ENCODE measurements at regions not wholly inside any gene's neighbourhood (a gene's known extent, or its start where the extent isn't known, plus 50 kb on each side); places are given as distances from the start of the nearest gene placed in this dataset.
"Not testable (repeated sequence)": the region's sequence is repeated elsewhere in the genome, so short reads cannot be mapped to it uniquely, and the experiment has no call there.

- not testable (repeated sequence) for H2BK120ac ChIP-seq (ENCODE audit: insufficient read depth, low read length, poor library complexity); H3K9me3 ChIP-seq (ENCODE audit: insufficient read depth, low read depth, low read length); H3K27ac ChIP-seq (ENCODE audit: low read depth, low read length); H3K79me1 ChIP-seq (ENCODE audit: low read length); H2AFZ ChIP-seq (ENCODE audit: insufficient read depth, low read length, poor library complexity); H3K23ac ChIP-seq (ENCODE audit: low read length); H3K18ac ChIP-seq (ENCODE audit: low read length); H3K4me2 ChIP-seq (ENCODE audit: low read length); H4K8ac ChIP-seq (ENCODE audit: low read depth, low read length); H3K4me3 ChIP-seq (ENCODE audit: low read depth, low read length); H4K12ac ChIP-seq (ENCODE audit: low read depth, low read length); H3K4me1 ChIP-seq (ENCODE audit: control insufficient read depth in 1 of 2, insufficient read depth in 2 of 2, low read length in 2 of 2); H3K79me2 ChIP-seq (ENCODE audit: control insufficient read depth, insufficient read depth, low read length, poor library complexity); H2AK5ac ChIP-seq (ENCODE audit: low read length); H4K91ac ChIP-seq (ENCODE audit: low read depth, low read length); H3K27me3 ChIP-seq (ENCODE audit: insufficient read depth, low read length); H3K14ac ChIP-seq (ENCODE audit: low read length); H2BK12ac ChIP-seq (ENCODE audit: low read length); H3K36me3 ChIP-seq (ENCODE audit: control insufficient read depth in 1 of 2, insufficient read depth in 2 of 2, low read length in 2 of 2); H3K9ac ChIP-seq (ENCODE audit: low read length); H3K4ac ChIP-seq (ENCODE audit: low read depth, low read length); H2BK5ac ChIP-seq (ENCODE audit: low read depth, low read length, poor library complexity)
- whole genome bisulfite sequencing (ENCODE audit: extremely low coverage, insufficient coverage, insufficient read length): no CpG with 5 or more reads among the region's 5 CpGs
- peak in 1 of 2 donors; percentile 25 for DNase-seq
These were observed 132.6 kb downstream of the SPATA31A6 start for GRCh38 chr9:42316026-42316425.

- H3K79me1 ChIP-seq (ENCODE audit: low read length); H4K91ac ChIP-seq (ENCODE audit: low read depth, low read length); H3K23ac ChIP-seq (ENCODE audit: low read length); H3K79me2 ChIP-seq (ENCODE audit: control insufficient read depth, insufficient read depth, low read length, poor library complexity); H3K27me3 ChIP-seq (ENCODE audit: insufficient read depth, low read length); H4K8ac ChIP-seq (ENCODE audit: low read depth, low read length); H2BK5ac ChIP-seq (ENCODE audit: low read depth, low read length, poor library complexity); H2BK120ac ChIP-seq (ENCODE audit: insufficient read depth, low read length, poor library complexity); H3K4me2 ChIP-seq (ENCODE audit: low read length); H3K4me3 ChIP-seq (ENCODE audit: low read depth, low read length); H3K9ac ChIP-seq (ENCODE audit: low read length); H3K27ac ChIP-seq (ENCODE audit: low read depth, low read length); H3K4me1 ChIP-seq (ENCODE audit: control insufficient read depth in 1 of 2, insufficient read depth in 2 of 2, low read length in 2 of 2); H2AK5ac ChIP-seq (ENCODE audit: low read length); H4K12ac ChIP-seq (ENCODE audit: low read depth, low read length); H2BK12ac ChIP-seq (ENCODE audit: low read length); H3K36me3 ChIP-seq (ENCODE audit: control insufficient read depth in 1 of 2, insufficient read depth in 2 of 2, low read length in 2 of 2); H2AFZ ChIP-seq (ENCODE audit: insufficient read depth, low read length, poor library complexity); H3K18ac ChIP-seq (ENCODE audit: low read length); H3K9me3 ChIP-seq (ENCODE audit: insufficient read depth, low read depth, low read length); H3K14ac ChIP-seq (ENCODE audit: low read length); H3K4ac ChIP-seq (ENCODE audit: low read depth, low read length); DNase-seq: not testable (repeated sequence)
- WGBS (ENCODE audit: extremely low coverage, insufficient coverage, insufficient read length): no CpG with 5 or more reads among the region's 3 CpGs
These were observed 134.2 kb downstream of the SPATA31A6 start for GRCh38 chr9:42317677-42318076.

- not testable (repeated sequence) for H3K4me2 ChIP-seq (ENCODE audit: low read length); H3K36me3 ChIP-seq (ENCODE audit: control insufficient read depth in 1 of 2, insufficient read depth in 2 of 2, low read length in 2 of 2); H3K27me3 ChIP-seq (ENCODE audit: insufficient read depth, low read length)
These were observed 139.8 kb downstream of the SPATA31A6 start for GRCh38 chr9:42323084-42323809.

GRCh38 chr9:42325142-42325541 is 141.7 kb downstream of the SPATA31A6 start:
- not testable (repeated sequence) for H4K8ac ChIP-seq (ENCODE audit: low read depth, low read length); H3K4me2 ChIP-seq (ENCODE audit: low read length); H3K14ac ChIP-seq (ENCODE audit: low read length); H4K12ac ChIP-seq (ENCODE audit: low read depth, low read length); H3K79me2 ChIP-seq (ENCODE audit: control insufficient read depth, insufficient read depth, low read length, poor library complexity); H2BK12ac ChIP-seq (ENCODE audit: low read length); H3K79me1 ChIP-seq (ENCODE audit: low read length); H3K9me3 ChIP-seq (ENCODE audit: insufficient read depth, low read depth, low read length); H3K9ac ChIP-seq (ENCODE audit: low read length); H3K27me3 ChIP-seq (ENCODE audit: insufficient read depth, low read length); H2BK120ac ChIP-seq (ENCODE audit: insufficient read depth, low read length, poor library complexity); H2AK5ac ChIP-seq (ENCODE audit: low read length); H3K23ac ChIP-seq (ENCODE audit: low read length); DNase-seq; H3K36me3 ChIP-seq (ENCODE audit: control insufficient read depth in 1 of 2, insufficient read depth in 2 of 2, low read length in 2 of 2); H4K91ac ChIP-seq (ENCODE audit: low read depth, low read length); H3K27ac ChIP-seq (ENCODE audit: low read depth, low read length); H2AFZ ChIP-seq (ENCODE audit: insufficient read depth, low read length, poor library complexity); H3K4me1 ChIP-seq (ENCODE audit: control insufficient read depth in 1 of 2, insufficient read depth in 2 of 2, low read length in 2 of 2); H2BK5ac ChIP-seq (ENCODE audit: low read depth, low read length, poor library complexity); H3K4me3 ChIP-seq (ENCODE audit: low read depth, low read length); H3K4ac ChIP-seq (ENCODE audit: low read depth, low read length); H3K18ac ChIP-seq (ENCODE audit: low read length)

More at GRCh38 chr9:42323084-42323809, 139.8 kb downstream of the SPATA31A6 start:
- H4K8ac ChIP-seq (ENCODE audit: low read depth, low read length); H4K12ac ChIP-seq (ENCODE audit: low read depth, low read length); H2BK12ac ChIP-seq (ENCODE audit: low read length); H3K18ac ChIP-seq (ENCODE audit: low read length); H3K4me1 ChIP-seq (ENCODE audit: control insufficient read depth in 1 of 2, insufficient read depth in 2 of 2, low read length in 2 of 2); H3K23ac ChIP-seq (ENCODE audit: low read length); DNase-seq; H3K79me2 ChIP-seq (ENCODE audit: control insufficient read depth, insufficient read depth, low read length, poor library complexity); H3K4me3 ChIP-seq (ENCODE audit: low read depth, low read length); H2AFZ ChIP-seq (ENCODE audit: insufficient read depth, low read length, poor library complexity); H4K91ac ChIP-seq (ENCODE audit: low read depth, low read length); H3K4ac ChIP-seq (ENCODE audit: low read depth, low read length); H2BK5ac ChIP-seq (ENCODE audit: low read depth, low read length, poor library complexity); H3K27ac ChIP-seq (ENCODE audit: low read depth, low read length); H3K79me1 ChIP-seq (ENCODE audit: low read length); H2AK5ac ChIP-seq (ENCODE audit: low read length); H2BK120ac ChIP-seq (ENCODE audit: insufficient read depth, low read length, poor library complexity); H3K9ac ChIP-seq (ENCODE audit: low read length); H3K9me3 ChIP-seq (ENCODE audit: insufficient read depth, low read depth, low read length); H3K14ac ChIP-seq (ENCODE audit: low read length): not testable (repeated sequence)
- WGBS (ENCODE audit: extremely low coverage, insufficient coverage, insufficient read length): no CpG with 5 or more reads among the region's 7 CpGs
